Hepatocyte (in vitro differentiated cells): ENCODE measurements at regions not wholly inside any gene's neighbourhood (a gene's known extent, or its start where the extent isn't known, plus 50 kb on each side); places are given as distances from the start of the nearest gene placed in this dataset.

Experiments
- DNase-seq: peaks from one replicate; pipeline ENCODE4 v3.0.0-alpha.2; 2016; ENCODE audit warnings: low spot score
- H2AFZ ChIP-seq: fragments of 200-600 bp; sonication (generic); 2 replicates; pipeline ENCODE4 v1.6.0; 2016; ENCODE audit warnings: antibody characterized with exemption, mild to moderate bottlenecking
- H3K27ac ChIP-seq: fragments of 200-600 bp; sonication (generic); 2 replicates; pipeline ENCODE4 v1.5.1; 2016; ENCODE audit warnings: mild to moderate bottlenecking
- H3K27me3 ChIP-seq: fragments of 200-600 bp; sonication (generic); 2 replicates; pipeline ENCODE4 v1.6.1; 2016
- H3K36me3 ChIP-seq: fragments of 200-600 bp; sonication (generic); replicated peaks from 2 replicates; pipeline ENCODE4 v1.5.1; 2016; ENCODE audit warnings: low read depth; ENCODE audit not compliant: insufficient read depth
- H3K4me1 ChIP-seq: fragments of 200-600 bp; sonication (generic); 2 replicates; pipeline ENCODE4 v1.5.1; 2016; ENCODE audit warnings: mild to moderate bottlenecking, moderate library complexity; ENCODE audit not compliant: insufficient read depth
- H3K4me2 ChIP-seq: fragments of 200-600 bp; sonication (generic); 2 replicates; pipeline ENCODE4 v1.6.0; 2016
- H3K4me3 ChIP-seq: fragments of 200-600 bp; sonication (generic); 2 replicates; pipeline ENCODE4 v1.5.1; 2016; ENCODE audit warnings: mild to moderate bottlenecking
- H3K79me2 ChIP-seq: fragments of 200-600 bp; sonication (generic); 2 replicates; pipeline ENCODE4 v1.6.0; 2017; ENCODE audit warnings: mild to moderate bottlenecking
- H3K9me2 ChIP-seq: fragments of 200-600 bp; sonication (generic); replicated peaks from 2 replicates; pipeline ENCODE4 v1.6.0; 2017; ENCODE audit warnings: mild to moderate bottlenecking; ENCODE audit not compliant: insufficient read depth
- H3K9me3 ChIP-seq: fragments of 200-600 bp; sonication (generic); 2 replicates; pipeline ENCODE4 v1.5.1; 2016; ENCODE audit warnings: low read depth, mild to moderate bottlenecking
- H4K20me1 ChIP-seq: fragments of 200-600 bp; sonication (generic); 2 replicates; pipeline ENCODE4 v1.6.0; 2016; ENCODE audit warnings: mild to moderate bottlenecking; ENCODE audit not compliant: insufficient read depth, poor library complexity, severe bottlenecking
- EZH2 ChIP-seq: fragments of 200-600 bp; sonication (generic); IDR thresholded peaks from 2 replicates; pipeline ENCODE4 v1.6.1; 2016; ENCODE audit warnings: antibody characterized with exemption, mild to moderate bottlenecking, borderline replicate concordance
- EZH2phosphoT487 ChIP-seq: fragments of 200-600 bp; sonication (generic); IDR thresholded peaks from one replicate; pipeline ENCODE4 v1.6.1; 2018; ENCODE audit warnings: antibody characterized with exemption, mild to moderate bottlenecking, low read depth, moderate library complexity; ENCODE audit not compliant: unreplicated experiment, severe bottlenecking
- WGBS: methylation state at CpG from one replicate; pipeline ENCODE4 v1.1.6; 2016; ENCODE audit warnings: low lambda C conversion rate; ENCODE audit errors: missing lambda C conversion rate; 5-methylcytosine and 5-hydroxymethylcytosine counted together
- TF ChIP-seq, protein P1 (sequence below): fragments of 200-600 bp; sonication (generic); IDR thresholded peaks from 2 replicates; pipeline ENCODE4 v1.5.1; 2016; ENCODE audit warnings: antibody characterized with exemption, mild to moderate bottlenecking; ENCODE audit not compliant: poor library complexity

DNA sequence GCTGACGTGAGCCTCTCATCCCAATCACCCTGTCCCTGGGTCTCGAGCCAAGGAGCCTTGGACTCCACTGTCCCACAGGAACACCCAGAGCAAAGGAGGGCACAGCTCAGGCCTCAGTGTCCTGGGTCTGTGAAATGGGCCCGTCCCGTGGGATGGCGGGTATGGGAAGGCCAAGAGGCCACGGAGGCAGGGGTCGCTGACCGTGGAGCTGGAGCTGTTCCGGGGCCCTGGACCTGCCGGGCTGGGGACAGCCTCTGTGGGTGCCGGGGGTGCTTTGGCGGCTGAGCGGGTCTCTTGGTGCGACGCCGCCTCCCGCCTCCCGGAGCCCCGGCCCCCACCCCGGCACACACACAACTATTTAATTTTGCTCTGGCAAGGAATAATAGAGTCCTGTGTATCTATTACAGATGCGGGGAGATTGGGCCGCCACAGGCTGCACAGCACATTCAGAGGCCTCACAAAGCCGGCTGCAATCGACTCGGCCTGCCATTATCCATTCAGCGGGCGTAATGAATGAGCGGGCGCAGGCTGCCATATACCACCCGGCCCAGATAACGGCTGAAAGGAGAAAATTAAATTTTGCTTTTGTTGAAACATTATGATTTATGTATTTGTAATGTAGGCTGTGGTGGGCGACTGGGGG, 83.9 kb upstream of the NKX1-1 start:
- H3K4me2 ChIP-seq: no peak overlapping the region
- H4K20me1 ChIP-seq: no peaks in the 10 kb centered on the region
- peaks cover 9% of the 10 kb centered on the region for H3K27me3 ChIP-seq
- no peaks in the 10 kb centered on the region for H3K9me3 ChIP-seq
- WGBS: 96% methylated on average over 27 of the region's 32 CpGs
- no peak overlapping the region for H3K27ac ChIP-seq
- H3K36me3 ChIP-seq: no peaks in the 10 kb centered on the region
- no peak overlapping the region for H2AFZ ChIP-seq
- no peaks in the 10 kb centered on the region for H3K9me2 ChIP-seq
- no peak for DNase-seq
- no peaks in the 10 kb centered on the region for H3K79me2 ChIP-seq
- H3K4me1 ChIP-seq: no peaks in the 10 kb centered on the region
- no peak overlapping the region for H3K4me3 ChIP-seq
- no peak for TF ChIP-seq EZH2
- TF ChIP-seq, protein P1, sequence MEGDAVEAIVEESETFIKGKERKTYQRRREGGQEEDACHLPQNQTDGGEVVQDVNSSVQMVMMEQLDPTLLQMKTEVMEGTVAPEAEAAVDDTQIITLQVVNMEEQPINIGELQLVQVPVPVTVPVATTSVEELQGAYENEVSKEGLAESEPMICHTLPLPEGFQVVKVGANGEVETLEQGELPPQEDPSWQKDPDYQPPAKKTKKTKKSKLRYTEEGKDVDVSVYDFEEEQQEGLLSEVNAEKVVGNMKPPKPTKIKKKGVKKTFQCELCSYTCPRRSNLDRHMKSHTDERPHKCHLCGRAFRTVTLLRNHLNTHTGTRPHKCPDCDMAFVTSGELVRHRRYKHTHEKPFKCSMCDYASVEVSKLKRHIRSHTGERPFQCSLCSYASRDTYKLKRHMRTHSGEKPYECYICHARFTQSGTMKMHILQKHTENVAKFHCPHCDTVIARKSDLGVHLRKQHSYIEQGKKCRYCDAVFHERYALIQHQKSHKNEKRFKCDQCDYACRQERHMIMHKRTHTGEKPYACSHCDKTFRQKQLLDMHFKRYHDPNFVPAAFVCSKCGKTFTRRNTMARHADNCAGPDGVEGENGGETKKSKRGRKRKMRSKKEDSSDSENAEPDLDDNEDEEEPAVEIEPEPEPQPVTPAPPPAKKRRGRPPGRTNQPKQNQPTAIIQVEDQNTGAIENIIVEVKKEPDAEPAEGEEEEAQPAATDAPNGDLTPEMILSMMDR: no peak

DNA sequence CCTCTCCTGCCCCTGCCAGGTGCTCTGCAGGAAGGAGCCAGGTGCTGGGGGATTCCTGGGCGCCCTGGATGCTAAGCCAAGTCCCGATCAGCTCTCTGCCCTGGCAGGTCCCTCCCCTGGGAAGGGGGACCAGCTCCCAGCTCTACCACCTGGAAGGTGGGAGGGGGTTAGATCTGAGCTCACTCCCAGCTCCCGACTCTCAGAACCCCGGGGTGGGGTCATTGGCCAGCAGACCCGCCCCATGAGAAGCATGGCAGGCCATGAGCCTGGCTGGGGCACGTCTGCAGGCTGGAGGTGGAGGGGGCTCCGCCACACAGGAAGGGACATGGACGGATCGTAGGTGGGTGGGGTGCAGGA, 83.4 kb upstream of the NKX1-1 start:
- no peak for DNase-seq
- no peak overlapping the region for H3K27ac ChIP-seq
- no peaks in the 10 kb centered on the region for H4K20me1 ChIP-seq
- H3K36me3 ChIP-seq: no peaks in the 10 kb centered on the region
- 85% methylated on average over 9 of the region's 9 CpGs for WGBS
- no peaks in the 10 kb centered on the region for H3K4me1 ChIP-seq
- no peaks in the 10 kb centered on the region for H3K9me3 ChIP-seq
- H2AFZ ChIP-seq: no peak overlapping the region
- peaks cover 9% of the 10 kb centered on the region for H3K27me3 ChIP-seq
- H3K79me2 ChIP-seq: no peaks in the 10 kb centered on the region
- H3K4me3 ChIP-seq: no peak overlapping the region
- H3K4me2 ChIP-seq: no peak overlapping the region
- no peaks in the 10 kb centered on the region for H3K9me2 ChIP-seq
- TF ChIP-seq EZH2 (no peak), EZH2phosphoT487 (no peak)
- TF ChIP-seq, protein P1: no peak

DNA sequence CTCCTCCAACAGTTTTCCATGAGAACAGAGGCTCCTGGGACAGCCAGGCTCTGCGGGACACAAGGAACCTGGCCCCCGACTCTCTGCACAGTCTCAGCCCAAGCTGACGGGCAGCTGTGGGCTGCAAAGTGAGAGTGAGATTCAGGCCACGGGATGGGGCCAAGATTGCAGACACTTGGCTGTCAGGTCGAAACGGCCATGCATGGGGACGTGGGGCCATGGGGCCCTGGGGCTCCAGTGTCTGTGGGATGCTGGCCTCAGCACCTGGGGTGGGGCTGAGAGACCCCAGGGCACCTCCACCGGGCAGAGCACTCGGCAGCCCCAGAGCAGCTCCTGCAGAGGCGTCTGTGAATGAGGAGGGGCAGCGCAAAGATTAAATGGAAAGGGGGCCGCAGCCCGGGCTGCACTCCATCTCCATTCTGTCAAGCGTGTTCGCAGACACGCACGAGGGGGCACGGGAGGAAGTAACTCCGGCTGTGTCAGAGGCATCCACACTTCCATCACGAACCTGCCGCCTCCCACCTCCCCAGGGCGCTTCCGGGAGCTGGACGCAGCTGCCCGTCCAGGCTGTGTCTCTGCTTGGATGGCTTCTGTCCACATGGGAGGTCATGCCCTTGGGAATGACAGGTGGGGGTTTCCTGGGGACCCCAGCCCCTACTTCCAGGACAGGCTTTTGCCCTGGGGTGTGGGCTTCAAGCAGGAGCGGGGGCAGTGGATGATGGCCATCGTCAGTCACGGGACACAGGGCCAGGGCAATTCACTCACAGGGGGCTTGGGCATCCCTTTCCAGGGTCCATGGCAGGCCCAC, 82.8 kb upstream of the NKX1-1 start:
- no peaks in the 10 kb centered on the region for H3K79me2 ChIP-seq
- TF ChIP-seq, protein P1: no peak
- TF ChIP-seq EZH2 (no peak), EZH2phosphoT487 (no peak)

More for the DNA sequence above, 82.8 kb upstream of the NKX1-1 start:
- Histone ChIP-seq H3K9me3 (no peaks in the 10 kb centered on the region), H3K4me3 (no peak overlapping the region), H3K36me3 (no peaks in the 10 kb centered on the region), H4K20me1 (no peaks in the 10 kb centered on the region), H3K4me2 (no peak overlapping the region), H2AFZ (no peak overlapping the region), H3K27me3 (peaks cover 9% of the 10 kb centered on the region), H3K4me1 (no peaks in the 10 kb centered on the region), H3K9me2 (no peaks in the 10 kb centered on the region), H3K27ac (no peak overlapping the region)
- DNase-seq: no peak
- 90% methylated on average over 28 of the region's 28 CpGs for WGBS
